Stimulated activated naive CD4-positive, alpha-beta T cell treated with Interleukin-2 at 50 U/mL for 16 hours (primary cell): ENCODE measurements at regions not wholly inside any gene's neighbourhood (a gene's known extent, or its start where the extent isn't known, plus 50 kb on each side); places are given as distances from the start of the nearest gene placed in this dataset.
A peak's percentile ranks its signal among the peaks of the same experiment; 100 is the strongest.
"Not testable (repeated sequence)": the region's sequence is repeated elsewhere in the genome, so short reads cannot be mapped to it uniquely, and the experiment has no call there.

Experiments
- DNase-seq: peaks from one replicate; lab custom pipeline; 2025; lab: John Stamatoyannopoulos, UW

- DNase-seq, result peak; percentile 3
These were observed 388.0 kb downstream of the SEC14L1 start for GRCh38 chr17:77528516-77529327.

- no peak for DNase-seq
These were observed 388.5 kb downstream of the SEC14L1 start for GRCh38 chr17:77529328-77529650.

GRCh38 chr17:77530591-77530990 is 389.8 kb downstream of the SEC14L1 start:
- DNase-seq, result no peak

GRCh38 chr17:77531002-77531401 is 390.2 kb downstream of the SEC14L1 start:
- DNase-seq, result no peak

GRCh38 chr17:77531641-77532040 is 390.9 kb downstream of the SEC14L1 start:
- no peak for DNase-seq

- DNase-seq, result not testable (repeated sequence)
These were observed 392.9 kb downstream of the SEC14L1 start for GRCh38 chr17:77533697-77534096.

GRCh38 chr17:77534137-77534536 is 393.4 kb downstream of the SEC14L1 start:
- no peak for DNase-seq

GRCh38 chr17:77535435-77535834 is 394.7 kb downstream of the SEC14L1 start:
- no peak for DNase-seq

GRCh38 chr17:77535892-77536291 is 395.1 kb downstream of the SEC14L1 start:
- DNase-seq, result no peak

- no peak for DNase-seq
These were observed 396.8 kb downstream of the SEC14L1 start for GRCh38 chr17:77537566-77537965.

GRCh38 chr17:77540531-77540930 is 399.8 kb downstream of the SEC14L1 start:
- no peak for DNase-seq

GRCh38 chr17:77540975-77541374 is 400.2 kb downstream of the SEC14L1 start:
- no peak for DNase-seq

GRCh38 chr17:77542011-77542410 is 401.2 kb downstream of the SEC14L1 start:
- DNase-seq, result no peak

- DNase-seq, result peak; percentile 29
These were observed 402.1 kb downstream of the SEC14L1 start for GRCh38 chr17:77542551-77543490.

GRCh38 chr17:77543801-77544200 is 403.0 kb downstream of the SEC14L1 start:
- DNase-seq, result no peak

GRCh38 chr17:77544347-77545110 is 403.8 kb downstream of the SEC14L1 start:
- no peak for DNase-seq

- no peak for DNase-seq
These were observed 406.0 kb downstream of the SEC14L1 start for GRCh38 chr17:77546772-77547241.

- DNase-seq, result no peak
These were observed 408.2 kb downstream of the SEC14L1 start for GRCh38 chr17:77548967-77549366.

GRCh38 chr17:77549726-77550366 is 408.7 kb upstream of the TNRC6C start:
- no peak for DNase-seq

- no peak for DNase-seq
These were observed 404.9 kb upstream of the TNRC6C start for GRCh38 chr17:77553459-77554066.

GRCh38 chr17:77555121-77555591 is 403.3 kb upstream of the TNRC6C start:
- DNase-seq, result no peak
